NB4 (cell line): ENCODE measurements at regions not wholly inside any gene's neighbourhood (a gene's known extent, or its start where the extent isn't known, plus 50 kb on each side); places are given as distances from the start of the nearest gene placed in this dataset.

ENCODE experiments used
- TF ChIP-seq, protein P1 (sequence below): IDR thresholded peaks from one replicate; pipeline ENCODE4 v1.5.1; 2012; ENCODE audit warnings: low read depth, low read length
- TF ChIP-seq, protein P2 (sequence below): IDR thresholded peaks from 2 replicates; pipeline ENCODE4 v1.6.1; 2011; ENCODE audit warnings: low read depth, low read length

DNA sequence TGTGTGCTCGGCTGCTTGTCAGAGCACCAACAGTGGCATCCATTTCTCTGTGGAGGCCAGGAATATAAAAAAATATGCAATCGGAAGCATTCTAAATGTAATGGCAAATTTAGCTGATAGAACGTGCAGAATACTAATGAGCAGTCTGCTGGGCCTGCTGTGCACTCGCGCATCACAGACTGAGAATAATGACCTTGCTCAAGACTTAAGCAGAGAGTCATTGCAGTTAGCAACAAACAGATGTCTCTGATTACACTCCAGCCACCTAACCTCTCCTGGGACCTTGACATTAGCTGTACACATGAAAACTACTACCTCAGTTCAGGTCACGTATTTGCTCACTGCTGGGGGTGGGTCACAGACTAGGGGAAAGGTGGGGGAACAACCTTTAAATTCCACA, 269.2 kb upstream of the DAAM1 start:
- TF ChIP-seq, protein P1, sequence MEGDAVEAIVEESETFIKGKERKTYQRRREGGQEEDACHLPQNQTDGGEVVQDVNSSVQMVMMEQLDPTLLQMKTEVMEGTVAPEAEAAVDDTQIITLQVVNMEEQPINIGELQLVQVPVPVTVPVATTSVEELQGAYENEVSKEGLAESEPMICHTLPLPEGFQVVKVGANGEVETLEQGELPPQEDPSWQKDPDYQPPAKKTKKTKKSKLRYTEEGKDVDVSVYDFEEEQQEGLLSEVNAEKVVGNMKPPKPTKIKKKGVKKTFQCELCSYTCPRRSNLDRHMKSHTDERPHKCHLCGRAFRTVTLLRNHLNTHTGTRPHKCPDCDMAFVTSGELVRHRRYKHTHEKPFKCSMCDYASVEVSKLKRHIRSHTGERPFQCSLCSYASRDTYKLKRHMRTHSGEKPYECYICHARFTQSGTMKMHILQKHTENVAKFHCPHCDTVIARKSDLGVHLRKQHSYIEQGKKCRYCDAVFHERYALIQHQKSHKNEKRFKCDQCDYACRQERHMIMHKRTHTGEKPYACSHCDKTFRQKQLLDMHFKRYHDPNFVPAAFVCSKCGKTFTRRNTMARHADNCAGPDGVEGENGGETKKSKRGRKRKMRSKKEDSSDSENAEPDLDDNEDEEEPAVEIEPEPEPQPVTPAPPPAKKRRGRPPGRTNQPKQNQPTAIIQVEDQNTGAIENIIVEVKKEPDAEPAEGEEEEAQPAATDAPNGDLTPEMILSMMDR = no peak
- TF ChIP-seq, protein P2, sequence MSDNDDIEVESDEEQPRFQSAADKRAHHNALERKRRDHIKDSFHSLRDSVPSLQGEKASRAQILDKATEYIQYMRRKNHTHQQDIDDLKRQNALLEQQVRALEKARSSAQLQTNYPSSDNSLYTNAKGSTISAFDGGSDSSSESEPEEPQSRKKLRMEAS = no peak
